ENCODE measurements at regions not wholly inside any gene's neighbourhood (a gene's known extent, or its start where the extent isn't known, plus 50 kb on each side); places are given as distances from the start of the nearest gene placed in this dataset.

GRCh38 chr11:33443684-33444083 is 186.5 kb downstream of the HIPK3 start:
- TF ChIP-seq CTCF (conservative IDR thresholded peaks at IDR 0.05; ENCODE audit: low read depth, low read length) (no peak), EZH2 (IDR thresholded peaks at IDR 0.05; ENCODE audit: low read length, unreplicated experiment) (no peak), EZH2phosphoT487 (IDR thresholded peaks at IDR 0.05; ENCODE audit: borderline replicate concordance, low read length) (no peak)

Data from PC-3 (cell line).